ENCODE measurements at regions not wholly inside any gene's neighbourhood (a gene's known extent, or its start where the extent isn't known, plus 50 kb on each side); places are given as distances from the start of the nearest gene placed in this dataset.

- TF ChIP-seq CTCF (IDR thresholded peaks at IDR 0.05) (no peak), POLR2AphosphoS5 (IDR thresholded peaks at IDR 0.05; ENCODE audit: low read depth, low read length) (no peak)
These were observed 147.8 kb downstream of the SOX2 start for GRCh38 chr3:181859518-181859917.

Measured in Panc1 (cell line).